ENCODE measurements at regions not wholly inside any gene's neighbourhood (a gene's known extent, or its start where the extent isn't known, plus 50 kb on each side); places are given as distances from the start of the nearest gene placed in this dataset.

GRCh38 chr1:188129856-188130838 lies 1301.4 kb downstream of the PLA2G4A start:
- TF ChIP-seq CTCF (IDR thresholded peaks at IDR 0.05; ENCODE audit: borderline replicate concordance), result no peak
- intact Hi-C loops (cut with micrococcal nuclease), result no loop called here

GRCh38 chr1:188137221-188137620 lies 1308.5 kb downstream of the PLA2G4A start:
- H3K4me1 ChIP-seq, result no peaks in the 10 kb centered on the region
- no peaks in the 10 kb centered on the region for H3K36me3 ChIP-seq
- no peak overlapping the region for H3K27ac ChIP-seq (replicated peaks)
- DNase-seq, result no peak
- no peak for TF ChIP-seq CTCF (IDR thresholded peaks at IDR 0.05; ENCODE audit: borderline replicate concordance)
- intact Hi-C loops (cut with micrococcal nuclease), result no loop called here
- no peaks in the 10 kb centered on the region for H3K27me3 ChIP-seq (ENCODE audit: low read depth)
- no peak overlapping the region for H3K4me3 ChIP-seq
- H3K9me3 ChIP-seq (replicated peaks), result peaks cover 16% of the 10 kb centered on the region

More at GRCh38 chr1:188129856-188130838, 1301.4 kb downstream of the PLA2G4A start:
- no peaks in the 10 kb centered on the region for H3K27me3 ChIP-seq (ENCODE audit: low read depth)
- H3K27ac ChIP-seq (replicated peaks), result no peak overlapping the region
- no peak for DNase-seq
- no peaks in the 10 kb centered on the region for H3K36me3 ChIP-seq
- H3K4me1 ChIP-seq, result no peaks in the 10 kb centered on the region
- H3K9me3 ChIP-seq (replicated peaks), result peaks cover 19% of the 10 kb centered on the region
- no peak overlapping the region for H3K4me3 ChIP-seq

- H3K9me3 ChIP-seq (replicated peaks), result peaks cover 14% of the 10 kb centered on the region
- DNase-seq, result no peak
- no peak for TF ChIP-seq CTCF (IDR thresholded peaks at IDR 0.05; ENCODE audit: borderline replicate concordance)
- H3K36me3 ChIP-seq, result no peaks in the 10 kb centered on the region
- H3K4me1 ChIP-seq, result no peaks in the 10 kb centered on the region
- intact Hi-C loops (cut with micrococcal nuclease), result no loop called here
- H3K27me3 ChIP-seq (ENCODE audit: low read depth), result no peaks in the 10 kb centered on the region
- no peak overlapping the region for H3K27ac ChIP-seq (replicated peaks)
- no peak overlapping the region for H3K4me3 ChIP-seq
Observed at GRCh38 chr1:188140958-188141357, 1312.2 kb downstream of the PLA2G4A start.

- Histone ChIP-seq H3K27me3 (ENCODE audit: low read depth) (no peaks in the 10 kb centered on the region), H3K9me3 (replicated peaks) (no peaks in the 10 kb centered on the region), H3K27ac (replicated peaks) (no peak overlapping the region), H3K4me3 (no peak overlapping the region), H3K4me1 (no peaks in the 10 kb centered on the region), H3K36me3 (no peaks in the 10 kb centered on the region)
- no peak for TF ChIP-seq CTCF (IDR thresholded peaks at IDR 0.05; ENCODE audit: borderline replicate concordance)
- no peak for DNase-seq
- intact Hi-C loops (cut with micrococcal nuclease), result no loop called here
Observed at GRCh38 chr1:188154196-188154595, 1325.4 kb downstream of the PLA2G4A start.

GRCh38 chr1:188154761-188155160 lies 1326.0 kb downstream of the PLA2G4A start:
- H3K4me3 ChIP-seq, result no peak overlapping the region
- no peaks in the 10 kb centered on the region for H3K36me3 ChIP-seq
- no peak for DNase-seq
- H3K4me1 ChIP-seq, result no peaks in the 10 kb centered on the region
- intact Hi-C loops (cut with micrococcal nuclease), result no loop called here
- H3K27ac ChIP-seq (replicated peaks), result no peak overlapping the region
- no peaks in the 10 kb centered on the region for H3K27me3 ChIP-seq (ENCODE audit: low read depth)
- no peak for TF ChIP-seq CTCF (IDR thresholded peaks at IDR 0.05; ENCODE audit: borderline replicate concordance)
- no peaks in the 10 kb centered on the region for H3K9me3 ChIP-seq (replicated peaks)
